Esophagus muscularis mucosa (tissue), 4 donors: ENCODE measurements at regions not wholly inside any gene's neighbourhood (a gene's known extent, or its start where the extent isn't known, plus 50 kb on each side); places are given as distances from the start of the nearest gene placed in this dataset.

Experiments used
- CTCF ChIP-seq, 3 experiments: fragments of 200-600 bp in 2 of 3; fragments of 450-650 bp in 1 of 3; sonication (generic) in 2 of 3; IDR thresholded peaks; one replicate each; pipeline ENCODE4 v1.5.1; 2017 to 2019; ENCODE audit warnings: antibody characterized with exemption in 3 of 3, mild to moderate bottlenecking in 2 of 3, moderate library complexity in 1 of 3
- EP300 ChIP-seq: sonication (generic); formaldehyde crosslinking; IDR thresholded peaks from one replicate; pipeline ENCODE4 v1.6.1; 2017; ENCODE audit warnings: antibody characterized with exemption
- POLR2AphosphoS5 ChIP-seq, 2 donors: sonication (generic); formaldehyde crosslinking; IDR thresholded peaks; one replicate each; pipeline ENCODE4 v1.6.1; 2017; ENCODE audit warnings: antibody characterized with exemption in 2 of 2

GRCh38 chr2:120935339-120936313 is 200.0 kb downstream of the GLI2 start:
- TF ChIP-seq CTCF (IDR thresholded peaks at IDR 0.05), result no peak
- no peak for TF ChIP-seq POLR2AphosphoS5 (IDR thresholded peaks at IDR 0.05)
- no peak for TF ChIP-seq EP300
